Suprapubic skin (tissue), 4 donors: ENCODE measurements at regions not wholly inside any gene's neighbourhood (a gene's known extent, or its start where the extent isn't known, plus 50 kb on each side); places are given as distances from the start of the nearest gene placed in this dataset.

Experiments used
- DNase-seq, 2 donors: peaks; one replicate each; pipeline ENCODE4 v3.0.0-alpha.2; 2019; ENCODE audit warnings: low spot score in 2 of 2
- H3K27ac ChIP-seq: fragments of 200-600 bp; sonication (generic); one replicate; pipeline ENCODE4 v1.5.1; 2019
- H3K27me3 ChIP-seq: fragments of 200-600 bp; sonication (generic); one replicate; pipeline ENCODE4 v1.5.1; 2019
- H3K36me3 ChIP-seq: fragments of 200-600 bp; sonication (generic); one replicate; pipeline ENCODE4 v1.5.1; 2019
- H3K4me1 ChIP-seq: fragments of 200-600 bp; sonication (generic); one replicate; pipeline ENCODE4 v1.5.1; 2019
- H3K4me3 ChIP-seq: fragments of 200-600 bp; sonication (generic); one replicate; pipeline ENCODE4 v1.5.1; 2019; ENCODE audit warnings: mild to moderate bottlenecking
- H3K9me3 ChIP-seq: fragments of 200-600 bp; sonication (generic); one replicate; pipeline ENCODE4 v1.5.1; 2019
- CTCF ChIP-seq, 2 donors: fragments of 200-600 bp in 1 of 2; fragments of 450-650 bp in 1 of 2; sonication (generic) in 1 of 2; IDR thresholded peaks; one replicate each; pipeline ENCODE4 v1.5.1; 2016 to 2019; ENCODE audit warnings: antibody characterized with exemption in 2 of 2, mild to moderate bottlenecking in 1 of 2, moderate library complexity in 1 of 2
- EP300 ChIP-seq: sonication (generic); formaldehyde crosslinking; IDR thresholded peaks from one replicate; pipeline ENCODE4 v1.6.1; 2017; ENCODE audit warnings: antibody characterized with exemption
- POLR2A ChIP-seq, 2 donors: fragments of 450-650 bp; IDR thresholded peaks; one replicate each; pipeline ENCODE4 v1.6.1; 2017; ENCODE audit warnings: antibody characterized with exemption in 2 of 2, mild to moderate bottlenecking in 2 of 2, moderate library complexity in 2 of 2
- POLR2AphosphoS5 ChIP-seq, 3 donors: sonication (generic); formaldehyde crosslinking; IDR thresholded peaks; one replicate each; pipeline ENCODE4 v1.6.1; 2017; ENCODE audit warnings: antibody characterized with exemption in 3 of 3
- WGBS: methylation state at CpG from one replicate; pipeline ENCODE4 v1.1.5; 2018; 5-methylcytosine and 5-hydroxymethylcytosine counted together

GRCh38 chr7:47221826-47222225 lies 360.1 kb downstream of the TNS3 start:
- Histone ChIP-seq H3K36me3 (no peaks in the 10 kb centered on the region), H3K4me1 (peaks cover 7% of the 10 kb centered on the region), H3K9me3 (no peaks in the 10 kb centered on the region), H3K4me3 (no peak overlapping the region), H3K27me3 (no peaks in the 10 kb centered on the region), H3K27ac (no peak overlapping the region)
- DNase-seq = no peak
- 71% methylated on average over 3 of the region's 3 CpGs for WGBS
- TF ChIP-seq CTCF (IDR thresholded peaks at IDR 0.05) = no peak
- no peak for TF ChIP-seq EP300
- no peak for TF ChIP-seq POLR2AphosphoS5 (IDR thresholded peaks at IDR 0.05)
- TF ChIP-seq POLR2A (IDR thresholded peaks at IDR 0.05) = no peak

GRCh38 chr7:47218378-47219176 lies 363.3 kb downstream of the TNS3 start:
- no peak overlapping the region for H3K4me3 ChIP-seq
- no peaks in the 10 kb centered on the region for H3K27me3 ChIP-seq
- H3K9me3 ChIP-seq = no peaks in the 10 kb centered on the region
- peaks cover 12% of the 10 kb centered on the region for H3K4me1 ChIP-seq
- no peak overlapping the region for H3K27ac ChIP-seq
- TF ChIP-seq POLR2A (IDR thresholded peaks at IDR 0.05) (no peak), CTCF (IDR thresholded peaks at IDR 0.05) (no peak)
- 72% methylated on average over 9 of the region's 9 CpGs for WGBS
- no peak for DNase-seq
- H3K36me3 ChIP-seq = no peaks in the 10 kb centered on the region

GRCh38 chr7:47217570-47218360 lies 364.1 kb downstream of the TNS3 start:
- no peak for TF ChIP-seq CTCF (IDR thresholded peaks at IDR 0.05)
- no peak for TF ChIP-seq POLR2AphosphoS5 (IDR thresholded peaks at IDR 0.05)
- no peak for TF ChIP-seq EP300
- TF ChIP-seq POLR2A (IDR thresholded peaks at IDR 0.05) = no peak
- H3K4me1 ChIP-seq = peaks cover 12% of the 10 kb centered on the region
- no peak overlapping the region for H3K4me3 ChIP-seq
- H3K9me3 ChIP-seq = no peaks in the 10 kb centered on the region
- no peaks in the 10 kb centered on the region for H3K36me3 ChIP-seq
- no peak for DNase-seq
- WGBS = 82% methylated on average over 7 of the region's 7 CpGs
- no peaks in the 10 kb centered on the region for H3K27me3 ChIP-seq
- no peak overlapping the region for H3K27ac ChIP-seq

GRCh38 chr7:47217086-47217485 lies 364.8 kb downstream of the TNS3 start:
- WGBS = 86% methylated on average over 3 of the region's 3 CpGs
- no peak overlapping the region for H3K27ac ChIP-seq
- peaks cover 12% of the 10 kb centered on the region for H3K4me1 ChIP-seq
- TF ChIP-seq CTCF (IDR thresholded peaks at IDR 0.05) = no peak
- no peak overlapping the region for H3K4me3 ChIP-seq
- no peaks in the 10 kb centered on the region for H3K9me3 ChIP-seq
- no peaks in the 10 kb centered on the region for H3K36me3 ChIP-seq
- no peaks in the 10 kb centered on the region for H3K27me3 ChIP-seq
- no peak for DNase-seq

GRCh38 chr7:47216439-47216838 lies 365.5 kb downstream of the TNS3 start:
- TF ChIP-seq EP300 (no peak), CTCF (IDR thresholded peaks at IDR 0.05) (no peak), POLR2AphosphoS5 (IDR thresholded peaks at IDR 0.05) (no peak), POLR2A (IDR thresholded peaks at IDR 0.05) (no peak)
- Histone ChIP-seq H3K27me3 (no peaks in the 10 kb centered on the region), H3K4me1 (peaks cover 12% of the 10 kb centered on the region), H3K4me3 (no peak overlapping the region), H3K9me3 (no peaks in the 10 kb centered on the region), H3K36me3 (no peaks in the 10 kb centered on the region), H3K27ac (no peak overlapping the region)
- 97% methylated on average over 3 of the region's 3 CpGs for WGBS
- DNase-seq = no peak
